H1 (cell line): ENCODE measurements at regions not wholly inside any gene's neighbourhood (a gene's known extent, or its start where the extent isn't known, plus 50 kb on each side); places are given as distances from the start of the nearest gene placed in this dataset.

ENCODE experiments used
- CTCF ChIA-PET: fragments of 300-600 bp; sonication (Branson Sonifier 250); formaldehyde crosslinking; loops from one replicate; lab custom pipeline; 2021; ENCODE audit not compliant: partially characterized antibody; lab: Charles Lee
- POLR2A ChIA-PET: fragments of 300-600 bp; sonication (Branson Sonifier 250); formaldehyde crosslinking; loops from one replicate; lab custom pipeline; 2021; ENCODE audit warnings: inconsistent platforms; ENCODE audit not compliant: partially characterized antibody; lab: Charles Lee
- DNase-seq, 2 experiments: peaks; one replicate each; pipeline versions ENCODE4 v3.0.0 to v3.0.0-alpha.2; 2010 to 2022; ENCODE audit warnings: low spot score in 2 of 2, low read depth in 1 of 2, mixed read lengths in 1 of 2
- FAIRE-seq: peaks from 2 replicates; lab custom pipeline; 2011; peaks lifted over from hg19 to GRCh38; lab: Jason Lieb, UNC
- H2AFZ ChIP-seq: 2 replicates; pipeline ENCODE4 v1.8.1; 2012; ENCODE audit warnings: low read length, inconsistent platforms
- H2AK5ac ChIP-seq: 2 replicates; pipeline ENCODE4 v1.6.1; 2013; ENCODE audit warnings: low read depth, low read length
- H2BK120ac ChIP-seq: replicated peaks from 2 replicates; pipeline ENCODE3; 2013; ENCODE audit warnings: low read depth, low read length, inconsistent platforms
- H2BK12ac ChIP-seq: 2 replicates; pipeline ENCODE4 v1.6.1; 2013; ENCODE audit warnings: low read depth, low read length
- H2BK15ac ChIP-seq: 2 replicates; pipeline ENCODE4 v1.6.1; 2013; ENCODE audit warnings: low read length
- H2BK20ac ChIP-seq: 2 replicates; pipeline ENCODE4 v1.6.1; 2013; ENCODE audit warnings: low read length
- H2BK5ac ChIP-seq: 2 replicates; pipeline ENCODE4 v1.6.1; 2013; ENCODE audit warnings: low read depth, low read length
- H3K14ac ChIP-seq: 2 replicates; pipeline ENCODE4 v1.6.1; 2013; ENCODE audit warnings: inconsistent platforms; ENCODE audit not compliant: insufficient read length
- H3K18ac ChIP-seq: 2 replicates; pipeline ENCODE4 v1.6.1; 2013; ENCODE audit warnings: low read length; ENCODE audit errors: extremely low read depth
- H3K23ac ChIP-seq: 2 replicates; pipeline ENCODE4 v1.6.1; 2013; ENCODE audit warnings: inconsistent platforms; ENCODE audit not compliant: insufficient read length
- H3K23me2 ChIP-seq: 2 replicates; pipeline ENCODE4 v1.6.1; 2013; ENCODE audit warnings: low read depth, low read length
- H3K27ac ChIP-seq: 2 replicates; pipeline ENCODE4 v1.6.1; 2011; ENCODE audit warnings: low read depth, low read length, inconsistent platforms
- H3K27me3 ChIP-seq, 4 experiments: replicated peaks in 1 of 4; 1 replicate in 1 of 4; 2 replicates in 3 of 4; pipeline versions ENCODE4 v1.6.1 to v1.8.1; 2011 to 2013; ENCODE audit warnings: low read length in 3 of 4, mild to moderate bottlenecking in 3 of 4, inconsistent platforms in 2 of 4, mixed read lengths in 2 of 4, moderate library complexity in 1 of 4; ENCODE audit not compliant: control insufficient read depth in 3 of 4, insufficient read depth in 3 of 4; ENCODE audit errors: extremely low read depth in 1 of 4
- H3K36me3 ChIP-seq, 4 experiments: 2 replicates each; pipeline versions ENCODE4 v1.6.1 to v1.8.1; 2011 to 2013; ENCODE audit warnings: mild to moderate bottlenecking in 4 of 4, low read length in 3 of 4, moderate library complexity in 2 of 4, control low read depth in 1 of 4, inconsistent platforms in 1 of 4; ENCODE audit not compliant: insufficient read depth in 4 of 4, control insufficient read depth in 2 of 4
- H3K4ac ChIP-seq: replicated peaks from 2 replicates; pipeline ENCODE3; 2013; ENCODE audit warnings: low read length, low read depth, mixed read lengths, inconsistent platforms; ENCODE audit not compliant: insufficient read length
- H3K4me1 ChIP-seq, 4 experiments: replicated peaks in 1 of 4; 1 replicate in 1 of 4; 2 replicates in 3 of 4; pipeline versions ENCODE4 v1.6.1 to v1.8.1; 2011 to 2013; ENCODE audit warnings: low read length in 3 of 4, inconsistent platforms in 2 of 4, mixed read lengths in 1 of 4; ENCODE audit not compliant: insufficient read depth in 4 of 4, control insufficient read depth in 3 of 4
- H3K4me2 ChIP-seq, 2 experiments: 2 replicates each; pipeline versions ENCODE4 v1.6.1 to v1.8.1; 2011 to 2013; ENCODE audit warnings: low read depth in 2 of 2, low read length in 2 of 2, control low read depth in 1 of 2, inconsistent platforms in 1 of 2, mild to moderate bottlenecking in 1 of 2; ENCODE audit not compliant: insufficient read depth in 1 of 2
- H3K4me3 ChIP-seq, 4 experiments: fragments of 200-600, 300-600 bp in 1 of 4; sonication (generic), shearing (Covaris generic), sonication (Bioruptor Twin) in 1 of 4; 2 replicates each; pipeline versions ENCODE4 v1.5.1 to v1.8.1; 2011 to 2016; ENCODE audit warnings: low read length in 4 of 4, low read depth in 3 of 4, control low read depth in 2 of 4, inconsistent platforms in 2 of 4, mild to moderate bottlenecking in 2 of 4, mixed read lengths in 1 of 4, moderate library complexity in 1 of 4; ENCODE audit not compliant: insufficient read depth in 2 of 4; ENCODE audit errors: extremely low read depth in 1 of 4
- H3K56ac ChIP-seq: replicated peaks from 2 replicates; pipeline ENCODE3; 2013; ENCODE audit warnings: low read depth, mild to moderate bottlenecking, mixed read lengths, low read length, inconsistent platforms; ENCODE audit not compliant: insufficient read length
- H3K79me1 ChIP-seq: 2 replicates; pipeline ENCODE4 v1.6.1; 2013; ENCODE audit warnings: low read depth, low read length, control low read depth
- H3K79me2 ChIP-seq, 2 experiments: 2 replicates each; pipeline versions ENCODE4 v1.6.1 to v1.8.1; 2012 to 2013; ENCODE audit warnings: low read length in 2 of 2, mild to moderate bottlenecking in 2 of 2, inconsistent platforms in 1 of 2; ENCODE audit not compliant: insufficient read depth in 2 of 2, control insufficient read depth in 1 of 2
- H3K9ac ChIP-seq, 4 experiments: replicated peaks in 1 of 4; 1 replicate in 1 of 4; 2 replicates in 3 of 4; pipeline versions ENCODE4 v1.6.1 to v1.8.1; 2011 to 2013; ENCODE audit warnings: low read depth in 3 of 4, low read length in 3 of 4, control low read depth in 2 of 4, mild to moderate bottlenecking in 2 of 4, moderate library complexity in 2 of 4, inconsistent platforms in 1 of 4; ENCODE audit errors: extremely low read depth in 1 of 4
- H3K9me3 ChIP-seq, 2 experiments: 2 replicates each; pipeline versions ENCODE4 v1.6.1 to v1.8.1; 2012 to 2013; ENCODE audit warnings: mild to moderate bottlenecking in 2 of 2, moderate library complexity in 2 of 2, control low read depth in 1 of 2, inconsistent platforms in 1 of 2, low read depth in 1 of 2, low read length in 1 of 2, mixed read lengths in 1 of 2; ENCODE audit not compliant: insufficient read depth in 2 of 2
- H4K20me1 ChIP-seq, 2 experiments: replicated peaks in 1 of 2; 2 replicates each; pipeline versions ENCODE3 to v1.8.1; 2011 to 2013; ENCODE audit warnings: inconsistent platforms in 2 of 2, low read length in 2 of 2, mild to moderate bottlenecking in 1 of 2; ENCODE audit not compliant: insufficient read depth in 2 of 2, control insufficient read depth in 1 of 2
- H4K5ac ChIP-seq: 2 replicates; pipeline ENCODE4 v1.6.1; 2013; ENCODE audit warnings: low read length, low read depth, mixed read lengths, inconsistent platforms; ENCODE audit not compliant: insufficient read length
- H4K8ac ChIP-seq: 2 replicates; pipeline ENCODE4 v1.8.0; 2013; ENCODE audit warnings: mild to moderate bottlenecking, moderate library complexity, low read length, inconsistent platforms; ENCODE audit not compliant: insufficient read depth; ENCODE audit errors: extremely low read depth
- H4K91ac ChIP-seq: replicated peaks from 2 replicates; pipeline ENCODE3; 2013; ENCODE audit warnings: low read length, mixed read lengths, inconsistent platforms; ENCODE audit not compliant: insufficient read length
- CTBP2 ChIP-seq: IDR thresholded peaks from 2 replicates; pipeline ENCODE4 v1.7.0; 2011; ENCODE audit warnings: borderline replicate concordance, mild to moderate bottlenecking, moderate library complexity, mixed read lengths, low read length; ENCODE audit not compliant: insufficient read depth, insufficient read length
- E2F6 ChIP-seq: IDR thresholded peaks from 2 replicates; pipeline ENCODE4 v1.6.1; 2012; ENCODE audit warnings: inconsistent platforms
- SIN3A ChIP-seq, 2 experiments: IDR thresholded peaks in 1 of 2; conservative IDR thresholded peaks in 1 of 2; 2 replicates each; pipeline ENCODE4 v1.6.1; 2011 to 2012; ENCODE audit warnings: low read length in 2 of 2, improper control_type of control experiment in 1 of 2, low read depth in 1 of 2, mild to moderate bottlenecking in 1 of 2
- SIRT6 ChIP-seq: IDR thresholded peaks from one replicate; pipeline ENCODE4 v1.7.1; 2012; ENCODE audit warnings: low read length, inconsistent platforms
- WGBS, 2 experiments: shearing (Covaris generic) in 1 of 2; methylation state at CpG; one replicate each; pipeline versions ENCODE4 v1.1.6 to v1.1.7; 2013 to 2015; ENCODE audit warnings: low lambda C conversion rate in 2 of 2, mixed read lengths in 2 of 2, inconsistent platforms in 1 of 2, low coverage in 1 of 2, missing lambda C conversion rate in 1 of 2; ENCODE audit not compliant: insufficient replicate concordance in 2 of 2, insufficient coverage in 1 of 2, insufficient read length in 1 of 2; ENCODE audit errors: extremely low coverage in 1 of 2, missing lambda C conversion rate in 1 of 2; 5-methylcytosine and 5-hydroxymethylcytosine counted together

DNA sequence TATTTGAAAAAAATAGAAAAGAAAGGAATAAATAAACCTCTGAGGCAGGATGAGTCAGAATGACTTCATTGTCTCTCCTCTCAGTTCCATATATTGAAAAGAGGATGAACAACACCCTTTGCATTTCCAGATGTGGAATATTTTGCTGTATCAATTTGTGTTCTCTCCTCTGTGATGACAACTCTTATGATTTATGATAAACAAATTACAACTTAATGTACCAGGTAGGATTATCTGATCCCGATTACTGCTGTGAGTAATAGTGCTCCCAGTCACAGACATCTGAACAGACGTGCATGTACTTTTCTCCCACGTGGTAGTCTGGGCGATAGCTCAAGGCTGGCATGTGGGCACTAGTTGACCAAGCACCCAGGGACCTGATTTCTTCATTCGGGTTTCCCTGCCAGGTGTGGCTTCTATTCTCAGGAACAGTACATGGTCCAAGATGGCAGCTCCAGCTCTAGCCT, 142.1 kb upstream of the SULF2 start:
- no peaks in the 10 kb centered on the region for H3K79me1 ChIP-seq
- no peak overlapping the region for H3K56ac ChIP-seq
- H3K4me1 ChIP-seq = no peaks in the 10 kb centered on the region
- H3K23me2 ChIP-seq = no peaks in the 10 kb centered on the region; the same call in 1 of the 2 replicates
- no peak overlapping the region for H4K5ac ChIP-seq
- H2BK20ac ChIP-seq = no peak overlapping the region
- no peak for TF ChIP-seq CTBP2
- no peak for TF ChIP-seq SIN3A (conservative IDR thresholded peaks at IDR 0.05 in 1 of 2, IDR thresholded peaks at IDR 0.05 in 1 of 2; ENCODE audit: low read depth in 1 of 2, low read length in 2 of 2)
- no peak for TF ChIP-seq E2F6
- TF ChIP-seq SIRT6 = no peak
- DNase-seq = no peak
- no peak overlapping the region for H3K9ac ChIP-seq
- no peak overlapping the region for H2BK5ac ChIP-seq
- H3K27me3 ChIP-seq = no peaks in the 10 kb centered on the region; a peak in 1 of 7 replicates
- H2BK12ac ChIP-seq = no peak overlapping the region
- FAIRE-seq = no peak
- POLR2A ChIA-PET = interaction anchor here (0.6 kb wide), 1 partner anchor 32 kb away, joined by 3 read pairs; no protein-coding TSS in a partner anchor
- H3K4me2 ChIP-seq = no peak overlapping the region
- no peak overlapping the region for H4K91ac ChIP-seq
- H3K36me3 ChIP-seq = no peaks in the 10 kb centered on the region
- H2AK5ac ChIP-seq = no peak overlapping the region
- H4K20me1 ChIP-seq = no peaks in the 10 kb centered on the region
- H3K9me3 ChIP-seq = no peaks in the 10 kb centered on the region
- H2AFZ ChIP-seq = no peak overlapping the region
- H2BK120ac ChIP-seq = no peak overlapping the region
- CTCF ChIA-PET = interaction anchor here (1.2 kb wide), 1 partner anchor 9 kb away, joined by 5 read pairs; no protein-coding TSS in a partner anchor
- H3K4ac ChIP-seq = no peak overlapping the region
- H3K14ac ChIP-seq = no peak overlapping the region
- H3K27ac ChIP-seq = no peak overlapping the region
- WGBS, 2 experiments = 88% methylated on average over 5 of the region's 5 CpGs; no CpG with 5 or more reads in 1 of the 2 experiments
- H3K18ac ChIP-seq = no peak overlapping the region
- H4K8ac ChIP-seq = no peak overlapping the region
- no peaks in the 10 kb centered on the region for H3K79me2 ChIP-seq
- no peak overlapping the region for H2BK15ac ChIP-seq
- no peak overlapping the region for H3K23ac ChIP-seq
- H3K4me3 ChIP-seq = no peak overlapping the region
